ENCODE measurements at regions not wholly inside any gene's neighbourhood (a gene's known extent, or its start where the extent isn't known, plus 50 kb on each side); places are given as distances from the start of the nearest gene placed in this dataset.

- Histone ChIP-seq H3K4me1 (ENCODE audit: insufficient read depth) (no peaks in the 10 kb centered on the region), H3K9me3 (no peaks in the 10 kb centered on the region), H3K4me3 (no peak overlapping the region), H3K27me3 (no peaks in the 10 kb centered on the region), H3K27ac (no peak overlapping the region), H3K36me3 (no peaks in the 10 kb centered on the region)
- no peak for DNase-seq
- intact Hi-C loops (cut with DNase I), result no loop called here
- 84 to 89% (median 86%) methylated on average over 3 of the region's 3 CpGs for WGBS, 3 donors
- no peak for TF ChIP-seq EP300 (IDR thresholded peaks at IDR 0.05)
- TF ChIP-seq, protein P1, sequence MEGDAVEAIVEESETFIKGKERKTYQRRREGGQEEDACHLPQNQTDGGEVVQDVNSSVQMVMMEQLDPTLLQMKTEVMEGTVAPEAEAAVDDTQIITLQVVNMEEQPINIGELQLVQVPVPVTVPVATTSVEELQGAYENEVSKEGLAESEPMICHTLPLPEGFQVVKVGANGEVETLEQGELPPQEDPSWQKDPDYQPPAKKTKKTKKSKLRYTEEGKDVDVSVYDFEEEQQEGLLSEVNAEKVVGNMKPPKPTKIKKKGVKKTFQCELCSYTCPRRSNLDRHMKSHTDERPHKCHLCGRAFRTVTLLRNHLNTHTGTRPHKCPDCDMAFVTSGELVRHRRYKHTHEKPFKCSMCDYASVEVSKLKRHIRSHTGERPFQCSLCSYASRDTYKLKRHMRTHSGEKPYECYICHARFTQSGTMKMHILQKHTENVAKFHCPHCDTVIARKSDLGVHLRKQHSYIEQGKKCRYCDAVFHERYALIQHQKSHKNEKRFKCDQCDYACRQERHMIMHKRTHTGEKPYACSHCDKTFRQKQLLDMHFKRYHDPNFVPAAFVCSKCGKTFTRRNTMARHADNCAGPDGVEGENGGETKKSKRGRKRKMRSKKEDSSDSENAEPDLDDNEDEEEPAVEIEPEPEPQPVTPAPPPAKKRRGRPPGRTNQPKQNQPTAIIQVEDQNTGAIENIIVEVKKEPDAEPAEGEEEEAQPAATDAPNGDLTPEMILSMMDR (IDR thresholded peaks at IDR 0.05), result no peak
- TF ChIP-seq POLR2A (IDR thresholded peaks at IDR 0.05), result no peak
These were observed 83.4 kb upstream of the NEGR1 start for GRCh38 chr1:72365693-72366092.

DNA sequence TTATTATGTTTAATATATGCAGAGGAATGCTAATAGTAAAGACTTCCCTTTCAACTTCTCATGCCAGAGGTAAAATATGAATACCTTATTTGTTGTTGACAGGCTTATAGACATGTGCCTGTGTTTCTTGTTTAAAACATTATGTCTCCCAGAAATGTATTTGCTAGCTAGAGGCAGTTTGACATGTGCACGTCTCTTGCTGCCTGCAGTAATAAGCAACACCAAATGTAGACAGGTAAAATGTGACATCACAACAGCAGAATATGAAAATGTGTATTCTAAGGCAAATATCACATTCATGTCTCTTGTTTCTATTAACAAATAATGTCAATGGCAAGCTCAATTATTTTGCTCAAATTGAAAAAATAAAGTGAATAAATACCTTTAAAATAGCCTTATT is 80.2 kb upstream of the NEGR1 start:
- intact Hi-C loops (cut with DNase I), result no loop called here
- Histone ChIP-seq H3K4me3 (no peak overlapping the region), H3K27me3 (no peaks in the 10 kb centered on the region), H3K9me3 (no peaks in the 10 kb centered on the region), H3K36me3 (no peaks in the 10 kb centered on the region), H3K4me1 (ENCODE audit: insufficient read depth) (no peaks in the 10 kb centered on the region), H3K27ac (no peak overlapping the region)
- no peak for DNase-seq
- 76 to 84% (median 78%) methylated on average over 1 of the region's 1 CpG for WGBS, 3 donors
- no peak for TF ChIP-seq POLR2A (IDR thresholded peaks at IDR 0.05)
- TF ChIP-seq, protein P1 (IDR thresholded peaks at IDR 0.05), result no peak
- TF ChIP-seq EP300 (IDR thresholded peaks at IDR 0.05), result no peak

DNA sequence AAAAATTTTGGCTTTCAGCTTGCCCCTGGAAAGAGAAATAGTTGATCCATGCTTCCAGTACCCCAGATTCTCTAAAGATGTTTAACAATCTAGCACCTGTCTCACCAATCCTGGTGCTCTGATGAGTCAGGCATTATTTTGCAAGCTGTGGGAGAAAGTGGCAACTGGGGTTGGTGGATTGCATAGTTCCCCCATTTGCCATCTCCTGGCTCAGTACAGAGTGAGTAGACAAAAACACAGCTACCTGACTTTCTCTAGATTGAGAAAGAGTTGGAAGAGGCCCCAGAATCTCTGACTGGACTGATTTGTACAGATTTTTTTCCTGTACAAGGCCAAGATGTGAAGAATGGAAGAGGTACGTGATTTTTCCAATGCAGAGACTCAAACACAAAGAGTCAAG is 75.1 kb upstream of the NEGR1 start:
- Histone ChIP-seq H3K36me3 (no peaks in the 10 kb centered on the region), H3K27me3 (no peaks in the 10 kb centered on the region), H3K9me3 (no peaks in the 10 kb centered on the region), H3K4me1 (ENCODE audit: insufficient read depth) (no peaks in the 10 kb centered on the region), H3K27ac (no peak overlapping the region), H3K4me3 (no peak overlapping the region)
- DNase-seq, result no peak
- WGBS, 3 donors, result 81 to 95% (median 85%) methylated on average over 1 of the region's 1 CpG
- TF ChIP-seq POLR2A (IDR thresholded peaks at IDR 0.05) (no peak), EP300 (IDR thresholded peaks at IDR 0.05) (no peak)
- TF ChIP-seq, protein P1 (IDR thresholded peaks at IDR 0.05), result no peak
- intact Hi-C loops (cut with DNase I), result no loop called here

- Histone ChIP-seq H3K27ac (no peak overlapping the region), H3K9me3 (no peaks in the 10 kb centered on the region), H3K36me3 (no peaks in the 10 kb centered on the region), H3K27me3 (no peaks in the 10 kb centered on the region), H3K4me1 (ENCODE audit: insufficient read depth) (no peaks in the 10 kb centered on the region), H3K4me3 (no peak overlapping the region)
- intact Hi-C loops (cut with DNase I), result no loop called here
- TF ChIP-seq POLR2A (IDR thresholded peaks at IDR 0.05) (no peak), EP300 (IDR thresholded peaks at IDR 0.05) (no peak)
- TF ChIP-seq, protein P1 (IDR thresholded peaks at IDR 0.05), result no peak
- 93 to 96% (median 95%) methylated on average over 3 of the region's 3 CpGs for WGBS, 3 donors
- no peak for DNase-seq
These were observed 73.6 kb upstream of the NEGR1 start for GRCh38 chr1:72355899-72356298.

DNA sequence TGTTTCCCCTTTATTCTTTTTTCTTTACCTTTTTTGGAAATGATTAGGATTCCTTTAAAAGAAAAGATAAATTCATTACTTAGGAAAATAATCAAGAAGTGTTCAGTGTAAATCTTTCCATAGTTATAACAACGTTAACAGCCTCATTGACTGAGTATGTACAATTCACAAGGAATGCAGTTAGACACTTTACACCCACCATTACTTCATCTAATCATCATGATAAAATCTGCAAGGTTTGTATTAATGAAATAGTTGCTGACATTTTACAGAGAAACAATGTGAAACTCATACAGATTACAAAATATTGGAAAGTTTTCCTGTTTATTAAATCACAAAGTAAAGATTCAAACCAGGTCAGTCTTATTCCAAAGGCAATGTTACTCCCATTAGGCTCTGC is 59.3 kb upstream of the NEGR1 start:
- Histone ChIP-seq H3K9me3 (no peaks in the 10 kb centered on the region), H3K36me3 (no peaks in the 10 kb centered on the region), H3K4me3 (no peak overlapping the region), H3K27ac (no peak overlapping the region), H3K4me1 (ENCODE audit: insufficient read depth) (no peaks in the 10 kb centered on the region), H3K27me3 (no peaks in the 10 kb centered on the region)
- WGBS, 3 donors, result 56% methylated on average over 1 of the region's 1 CpG; no CpG with 5 or more reads in 2 of the 3 donors
- intact Hi-C loops (cut with DNase I), result no loop called here
- DNase-seq, result no peak
- TF ChIP-seq POLR2A (IDR thresholded peaks at IDR 0.05) (no peak), EP300 (IDR thresholded peaks at IDR 0.05) (no peak)
- TF ChIP-seq, protein P1 (IDR thresholded peaks at IDR 0.05), result no peak

Measured in ovary (tissue), 7 donors.